H1 (cell line): ENCODE measurements at regions not wholly inside any gene's neighbourhood (a gene's known extent, or its start where the extent isn't known, plus 50 kb on each side); places are given as distances from the start of the nearest gene placed in this dataset.

Source experiments
- CTCF ChIA-PET: fragments of 300-600 bp; sonication (Branson Sonifier 250); formaldehyde crosslinking; loops from one replicate; lab custom pipeline; 2021; ENCODE audit not compliant: partially characterized antibody; lab: Charles Lee
- POLR2A ChIA-PET: fragments of 300-600 bp; sonication (Branson Sonifier 250); formaldehyde crosslinking; loops from one replicate; lab custom pipeline; 2021; ENCODE audit warnings: inconsistent platforms; ENCODE audit not compliant: partially characterized antibody; lab: Charles Lee
- DNase-seq, 2 experiments: peaks; one replicate each; pipeline versions ENCODE4 v3.0.0 to v3.0.0-alpha.2; 2010 to 2022; ENCODE audit warnings: low spot score in 2 of 2, low read depth in 1 of 2, mixed read lengths in 1 of 2
- FAIRE-seq: peaks from 2 replicates; lab custom pipeline; 2011; peaks lifted over from hg19 to GRCh38; lab: Jason Lieb, UNC
- H2AFZ ChIP-seq: 2 replicates; pipeline ENCODE4 v1.8.1; 2012; ENCODE audit warnings: low read length, inconsistent platforms
- H2AK5ac ChIP-seq: 2 replicates; pipeline ENCODE4 v1.6.1; 2013; ENCODE audit warnings: low read depth, low read length
- H2BK120ac ChIP-seq: replicated peaks from 2 replicates; pipeline ENCODE3; 2013; ENCODE audit warnings: low read depth, low read length, inconsistent platforms
- H2BK12ac ChIP-seq: 2 replicates; pipeline ENCODE4 v1.6.1; 2013; ENCODE audit warnings: low read depth, low read length
- H2BK15ac ChIP-seq: 2 replicates; pipeline ENCODE4 v1.6.1; 2013; ENCODE audit warnings: low read length
- H2BK20ac ChIP-seq: 2 replicates; pipeline ENCODE4 v1.6.1; 2013; ENCODE audit warnings: low read length
- H2BK5ac ChIP-seq: 2 replicates; pipeline ENCODE4 v1.6.1; 2013; ENCODE audit warnings: low read depth, low read length
- H3K14ac ChIP-seq: 2 replicates; pipeline ENCODE4 v1.6.1; 2013; ENCODE audit warnings: inconsistent platforms; ENCODE audit not compliant: insufficient read length
- H3K18ac ChIP-seq: 2 replicates; pipeline ENCODE4 v1.6.1; 2013; ENCODE audit warnings: low read length; ENCODE audit errors: extremely low read depth
- H3K23ac ChIP-seq: 2 replicates; pipeline ENCODE4 v1.6.1; 2013; ENCODE audit warnings: inconsistent platforms; ENCODE audit not compliant: insufficient read length
- H3K23me2 ChIP-seq: 2 replicates; pipeline ENCODE4 v1.6.1; 2013; ENCODE audit warnings: low read depth, low read length
- H3K27ac ChIP-seq: 2 replicates; pipeline ENCODE4 v1.6.1; 2011; ENCODE audit warnings: low read depth, low read length, inconsistent platforms
- H3K27me3 ChIP-seq, 4 experiments: replicated peaks in 1 of 4; 1 replicate in 1 of 4; 2 replicates in 3 of 4; pipeline versions ENCODE4 v1.6.1 to v1.8.1; 2011 to 2013; ENCODE audit warnings: low read length in 3 of 4, mild to moderate bottlenecking in 3 of 4, inconsistent platforms in 2 of 4, mixed read lengths in 2 of 4, moderate library complexity in 1 of 4; ENCODE audit not compliant: control insufficient read depth in 3 of 4, insufficient read depth in 3 of 4; ENCODE audit errors: extremely low read depth in 1 of 4
- H3K36me3 ChIP-seq, 4 experiments: 2 replicates each; pipeline versions ENCODE4 v1.6.1 to v1.8.1; 2011 to 2013; ENCODE audit warnings: mild to moderate bottlenecking in 4 of 4, low read length in 3 of 4, moderate library complexity in 2 of 4, control low read depth in 1 of 4, inconsistent platforms in 1 of 4; ENCODE audit not compliant: insufficient read depth in 4 of 4, control insufficient read depth in 2 of 4
- H3K4ac ChIP-seq: replicated peaks from 2 replicates; pipeline ENCODE3; 2013; ENCODE audit warnings: low read length, low read depth, mixed read lengths, inconsistent platforms; ENCODE audit not compliant: insufficient read length
- H3K4me1 ChIP-seq, 4 experiments: replicated peaks in 1 of 4; 1 replicate in 1 of 4; 2 replicates in 3 of 4; pipeline versions ENCODE4 v1.6.1 to v1.8.1; 2011 to 2013; ENCODE audit warnings: low read length in 3 of 4, inconsistent platforms in 2 of 4, mixed read lengths in 1 of 4; ENCODE audit not compliant: insufficient read depth in 4 of 4, control insufficient read depth in 3 of 4
- H3K4me2 ChIP-seq, 2 experiments: 2 replicates each; pipeline versions ENCODE4 v1.6.1 to v1.8.1; 2011 to 2013; ENCODE audit warnings: low read depth in 2 of 2, low read length in 2 of 2, control low read depth in 1 of 2, inconsistent platforms in 1 of 2, mild to moderate bottlenecking in 1 of 2; ENCODE audit not compliant: insufficient read depth in 1 of 2
- H3K4me3 ChIP-seq, 4 experiments: fragments of 200-600, 300-600 bp in 1 of 4; sonication (generic), shearing (Covaris generic), sonication (Bioruptor Twin) in 1 of 4; 2 replicates each; pipeline versions ENCODE4 v1.5.1 to v1.8.1; 2011 to 2016; ENCODE audit warnings: low read length in 4 of 4, low read depth in 3 of 4, control low read depth in 2 of 4, inconsistent platforms in 2 of 4, mild to moderate bottlenecking in 2 of 4, mixed read lengths in 1 of 4, moderate library complexity in 1 of 4; ENCODE audit not compliant: insufficient read depth in 2 of 4; ENCODE audit errors: extremely low read depth in 1 of 4
- H3K56ac ChIP-seq: replicated peaks from 2 replicates; pipeline ENCODE3; 2013; ENCODE audit warnings: low read depth, mild to moderate bottlenecking, mixed read lengths, low read length, inconsistent platforms; ENCODE audit not compliant: insufficient read length
- H3K79me1 ChIP-seq: 2 replicates; pipeline ENCODE4 v1.6.1; 2013; ENCODE audit warnings: low read depth, low read length, control low read depth
- H3K79me2 ChIP-seq, 2 experiments: 2 replicates each; pipeline versions ENCODE4 v1.6.1 to v1.8.1; 2012 to 2013; ENCODE audit warnings: low read length in 2 of 2, mild to moderate bottlenecking in 2 of 2, inconsistent platforms in 1 of 2; ENCODE audit not compliant: insufficient read depth in 2 of 2, control insufficient read depth in 1 of 2
- H3K9ac ChIP-seq, 4 experiments: replicated peaks in 1 of 4; 1 replicate in 1 of 4; 2 replicates in 3 of 4; pipeline versions ENCODE4 v1.6.1 to v1.8.1; 2011 to 2013; ENCODE audit warnings: low read depth in 3 of 4, low read length in 3 of 4, control low read depth in 2 of 4, mild to moderate bottlenecking in 2 of 4, moderate library complexity in 2 of 4, inconsistent platforms in 1 of 4; ENCODE audit errors: extremely low read depth in 1 of 4
- H3K9me3 ChIP-seq, 2 experiments: 2 replicates each; pipeline versions ENCODE4 v1.6.1 to v1.8.1; 2012 to 2013; ENCODE audit warnings: mild to moderate bottlenecking in 2 of 2, moderate library complexity in 2 of 2, control low read depth in 1 of 2, inconsistent platforms in 1 of 2, low read depth in 1 of 2, low read length in 1 of 2, mixed read lengths in 1 of 2; ENCODE audit not compliant: insufficient read depth in 2 of 2
- H4K20me1 ChIP-seq, 2 experiments: replicated peaks in 1 of 2; 2 replicates each; pipeline versions ENCODE3 to v1.8.1; 2011 to 2013; ENCODE audit warnings: inconsistent platforms in 2 of 2, low read length in 2 of 2, mild to moderate bottlenecking in 1 of 2; ENCODE audit not compliant: insufficient read depth in 2 of 2, control insufficient read depth in 1 of 2
- H4K5ac ChIP-seq: 2 replicates; pipeline ENCODE4 v1.6.1; 2013; ENCODE audit warnings: low read length, low read depth, mixed read lengths, inconsistent platforms; ENCODE audit not compliant: insufficient read length
- H4K8ac ChIP-seq: 2 replicates; pipeline ENCODE4 v1.8.0; 2013; ENCODE audit warnings: mild to moderate bottlenecking, moderate library complexity, low read length, inconsistent platforms; ENCODE audit not compliant: insufficient read depth; ENCODE audit errors: extremely low read depth
- H4K91ac ChIP-seq: replicated peaks from 2 replicates; pipeline ENCODE3; 2013; ENCODE audit warnings: low read length, mixed read lengths, inconsistent platforms; ENCODE audit not compliant: insufficient read length
- ATF3 ChIP-seq: IDR thresholded peaks from 2 replicates; pipeline ENCODE4 v1.6.1; 2011; ENCODE audit warnings: low read depth, mild to moderate bottlenecking, low read length; ENCODE audit not compliant: insufficient read depth
- BACH1 ChIP-seq: IDR thresholded peaks from 2 replicates; pipeline ENCODE4 v1.6.1; 2012; ENCODE audit warnings: low read length, improper control_type of control experiment
- CBX5 ChIP-seq: fragments of 300-800, 300-1000 bp; sonication (generic); IDR thresholded peaks from 2 replicates; pipeline ENCODE4 v1.7.1; 2016; ENCODE audit warnings: antibody characterized with exemption, low read length, low read depth
- CREB1 ChIP-seq: IDR thresholded peaks from 2 replicates; pipeline ENCODE4 v1.6.1; 2012; ENCODE audit warnings: inconsistent platforms
- CTBP2 ChIP-seq: IDR thresholded peaks from 2 replicates; pipeline ENCODE4 v1.7.0; 2011; ENCODE audit warnings: borderline replicate concordance, mild to moderate bottlenecking, moderate library complexity, mixed read lengths, low read length; ENCODE audit not compliant: insufficient read depth, insufficient read length
- KDM4A ChIP-seq: IDR thresholded peaks from one replicate; pipeline ENCODE4 v1.7.1; 2012; ENCODE audit warnings: low read depth, mild to moderate bottlenecking, moderate library complexity, low read length, inconsistent platforms; ENCODE audit not compliant: severe bottlenecking
- RAD21 ChIP-seq, 2 experiments: IDR thresholded peaks in 1 of 2; conservative IDR thresholded peaks in 1 of 2; 2 replicates each; pipeline ENCODE4 v1.6.1; 2011; ENCODE audit warnings: low read depth in 2 of 2, low read length in 2 of 2, improper control_type of control experiment in 1 of 2, inconsistent platforms in 1 of 2, mild to moderate bottlenecking in 1 of 2, moderate library complexity in 1 of 2
- SP4 ChIP-seq: IDR thresholded peaks from 2 replicates; pipeline ENCODE4 v1.6.1; 2012; ENCODE audit warnings: low read length, inconsistent platforms
- TAF7 ChIP-seq: optimal IDR thresholded peaks from 2 replicates; pipeline ENCODE3; 2011; ENCODE audit warnings: low read depth, mild to moderate bottlenecking, inconsistent platforms, low read length, moderate library complexity, borderline replicate concordance
- WGBS, 2 experiments: shearing (Covaris generic) in 1 of 2; methylation state at CpG; one replicate each; pipeline versions ENCODE4 v1.1.6 to v1.1.7; 2013 to 2015; ENCODE audit warnings: low lambda C conversion rate in 2 of 2, mixed read lengths in 2 of 2, inconsistent platforms in 1 of 2, low coverage in 1 of 2, missing lambda C conversion rate in 1 of 2; ENCODE audit not compliant: insufficient replicate concordance in 2 of 2, insufficient coverage in 1 of 2, insufficient read length in 1 of 2; ENCODE audit errors: extremely low coverage in 1 of 2, missing lambda C conversion rate in 1 of 2; 5-methylcytosine and 5-hydroxymethylcytosine counted together

GRCh38 chr4:79473439-79473724 lies 65.4 kb upstream of the GK2 start:
- no peaks in the 10 kb centered on the region for H3K79me1 ChIP-seq
- H3K36me3 ChIP-seq = no peaks in the 10 kb centered on the region
- H4K91ac ChIP-seq = no peak overlapping the region
- H3K27me3 ChIP-seq = no peaks in the 10 kb centered on the region
- no peak overlapping the region for H3K18ac ChIP-seq
- WGBS, 2 experiments = 91% methylated on average over 3 of the region's 3 CpGs; no CpG with 5 or more reads in 1 of the 2 experiments
- H2BK20ac ChIP-seq = no peak overlapping the region
- H3K27ac ChIP-seq = no peak overlapping the region
- no peaks in the 10 kb centered on the region for H3K4me1 ChIP-seq
- no peak overlapping the region for H2BK5ac ChIP-seq
- H2AFZ ChIP-seq = no peak overlapping the region
- H2AK5ac ChIP-seq = no peak overlapping the region
- FAIRE-seq = no peak
- no peaks in the 10 kb centered on the region for H4K20me1 ChIP-seq
- no peak overlapping the region for H3K23ac ChIP-seq
- no peaks in the 10 kb centered on the region for H3K23me2 ChIP-seq
- no peaks in the 10 kb centered on the region for H3K9me3 ChIP-seq
- no peak overlapping the region for H3K9ac ChIP-seq
- H3K4me2 ChIP-seq = no peak overlapping the region
- no peak for TF ChIP-seq TAF7
- no peak for TF ChIP-seq BACH1
- no peak for TF ChIP-seq CBX5
- no peak for TF ChIP-seq RAD21 (IDR thresholded peaks at IDR 0.05 in 1 of 2, conservative IDR thresholded peaks at IDR 0.05 in 1 of 2; ENCODE audit: low read depth in 2 of 2, low read length in 2 of 2)
- TF ChIP-seq KDM4A = no peak
- TF ChIP-seq CREB1 = no peak
- TF ChIP-seq SP4 = no peak
- no peak for TF ChIP-seq CTBP2
- no peak for TF ChIP-seq ATF3
- H2BK12ac ChIP-seq = no peak overlapping the region
- H3K14ac ChIP-seq = no peak overlapping the region
- ChIA-PET POLR2A (no interaction called here), CTCF (no interaction called here)
- no peak overlapping the region for H2BK120ac ChIP-seq
- no peak overlapping the region for H3K4ac ChIP-seq
- H3K56ac ChIP-seq = no peak overlapping the region
- DNase-seq = no peak
- H2BK15ac ChIP-seq = no peak overlapping the region
- no peak overlapping the region for H4K5ac ChIP-seq
- H4K8ac ChIP-seq = no peak overlapping the region
- H3K79me2 ChIP-seq = no peaks in the 10 kb centered on the region
- H3K4me3 ChIP-seq = no peak overlapping the region
